Neural progenitor cell (in vitro differentiated cells): ENCODE measurements at regions not wholly inside any gene's neighbourhood (a gene's known extent, or its start where the extent isn't known, plus 50 kb on each side); places are given as distances from the start of the nearest gene placed in this dataset.
A peak's percentile ranks its signal among the peaks of the same experiment; 100 is the strongest.

Source experiments
- DNase-seq: peaks from one replicate; pipeline ENCODE4 v3.0.0-alpha.2; 2016; ENCODE audit warnings: low spot score
- H2AFZ ChIP-seq: fragments of 200-600 bp; sonication (generic); replicated peaks from 2 replicates; pipeline ENCODE4 v1.6.1; 2016; ENCODE audit warnings: antibody characterized with exemption
- H3F3A ChIP-seq: fragments of 200-600 bp; sonication (generic); 2 replicates; pipeline ENCODE4 v1.6.1; 2016; ENCODE audit warnings: antibody characterized with exemption, low read depth
- H3K27ac ChIP-seq: fragments of 200-600 bp; sonication (generic); 2 replicates; pipeline ENCODE4 v1.5.1; 2016; ENCODE audit warnings: mild to moderate bottlenecking
- H3K27me3 ChIP-seq: fragments of 200-600 bp; sonication (generic); 2 replicates; pipeline ENCODE4 v1.6.1; 2016; ENCODE audit warnings: mild to moderate bottlenecking, moderate library complexity
- H3K36me3 ChIP-seq: fragments of 200-600 bp; sonication (generic); 2 replicates; pipeline ENCODE4 v1.5.1; 2016
- H3K4me1 ChIP-seq: fragments of 200-600 bp; sonication (generic); 2 replicates; pipeline ENCODE4 v1.6.1; 2016; ENCODE audit warnings: mixed run types
- H3K4me2 ChIP-seq: fragments of 200-600 bp; sonication (generic); 2 replicates; pipeline ENCODE4 v1.6.1; 2016
- H3K4me3 ChIP-seq: fragments of 200-600 bp; sonication (generic); 2 replicates; pipeline ENCODE4 v1.5.1; 2016
- H3K79me2 ChIP-seq: fragments of 200-600 bp; sonication (generic); 2 replicates; pipeline ENCODE4 v1.6.1; 2016; ENCODE audit warnings: low read depth
- H3K9ac ChIP-seq: fragments of 200-600 bp; sonication (generic); 2 replicates; pipeline ENCODE4 v1.6.1; 2016
- H3K9me3 ChIP-seq: fragments of 200-600 bp; sonication (generic); 2 replicates; pipeline ENCODE4 v1.5.1; 2016; ENCODE audit warnings: low read depth
- H4K20me1 ChIP-seq: fragments of 200-600 bp; sonication (generic); 2 replicates; pipeline ENCODE4 v1.6.1; 2016; ENCODE audit warnings: low read depth
- H3K27ac Mint-ChIP-seq: 3 replicates; pipeline ENCODE4 v1.8.0; 2021; ENCODE audit warnings: mixed read lengths
- H3K27me3 Mint-ChIP-seq: 2 replicates; pipeline ENCODE4 v1.8.0; 2022; ENCODE audit warnings: low read depth, mild to moderate bottlenecking, inconsistent platforms, moderate library complexity, mixed read lengths; ENCODE audit not compliant: insufficient read depth
- H3K36me3 Mint-ChIP-seq: 3 replicates; pipeline ENCODE4 v1.8.0; 2021; ENCODE audit warnings: mixed read lengths
- H3K4me1 Mint-ChIP-seq: 3 replicates; pipeline ENCODE4 v1.8.0; 2021; ENCODE audit warnings: mixed read lengths
- H3K4me3 Mint-ChIP-seq: 3 replicates; pipeline ENCODE4 v1.8.0; 2021; ENCODE audit warnings: mild to moderate bottlenecking, moderate library complexity, mixed read lengths
- H3K9me3 Mint-ChIP-seq: 3 replicates; pipeline ENCODE4 v1.8.0; 2020; ENCODE audit warnings: mixed read lengths
- EZH2 ChIP-seq: fragments of 200-600 bp; sonication (generic); IDR thresholded peaks from 2 replicates; pipeline ENCODE4 v1.6.1; 2017; ENCODE audit warnings: antibody characterized with exemption, mild to moderate bottlenecking, moderate library complexity
- EZH2phosphoT487 ChIP-seq: fragments of 200-600 bp; sonication (generic); IDR thresholded peaks from 2 replicates; pipeline ENCODE4 v1.6.1; 2017; ENCODE audit warnings: antibody characterized with exemption
- TF ChIP-seq, protein P1 (sequence below): fragments of 200-600 bp; sonication (generic); IDR thresholded peaks from 2 replicates; pipeline ENCODE4 v1.5.1; 2017; ENCODE audit warnings: antibody characterized with exemption, mild to moderate bottlenecking

- TF ChIP-seq, protein P1, sequence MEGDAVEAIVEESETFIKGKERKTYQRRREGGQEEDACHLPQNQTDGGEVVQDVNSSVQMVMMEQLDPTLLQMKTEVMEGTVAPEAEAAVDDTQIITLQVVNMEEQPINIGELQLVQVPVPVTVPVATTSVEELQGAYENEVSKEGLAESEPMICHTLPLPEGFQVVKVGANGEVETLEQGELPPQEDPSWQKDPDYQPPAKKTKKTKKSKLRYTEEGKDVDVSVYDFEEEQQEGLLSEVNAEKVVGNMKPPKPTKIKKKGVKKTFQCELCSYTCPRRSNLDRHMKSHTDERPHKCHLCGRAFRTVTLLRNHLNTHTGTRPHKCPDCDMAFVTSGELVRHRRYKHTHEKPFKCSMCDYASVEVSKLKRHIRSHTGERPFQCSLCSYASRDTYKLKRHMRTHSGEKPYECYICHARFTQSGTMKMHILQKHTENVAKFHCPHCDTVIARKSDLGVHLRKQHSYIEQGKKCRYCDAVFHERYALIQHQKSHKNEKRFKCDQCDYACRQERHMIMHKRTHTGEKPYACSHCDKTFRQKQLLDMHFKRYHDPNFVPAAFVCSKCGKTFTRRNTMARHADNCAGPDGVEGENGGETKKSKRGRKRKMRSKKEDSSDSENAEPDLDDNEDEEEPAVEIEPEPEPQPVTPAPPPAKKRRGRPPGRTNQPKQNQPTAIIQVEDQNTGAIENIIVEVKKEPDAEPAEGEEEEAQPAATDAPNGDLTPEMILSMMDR = no peak
- no peak for TF ChIP-seq EZH2
- no peak for TF ChIP-seq EZH2phosphoT487
- Mint-ChIP-seq H3K4me3 (no peak overlapping the region), H3K36me3 (no peaks in the 10 kb centered on the region), H3K27me3 (peaks cover 4% of the 10 kb centered on the region), H3K9me3 (no peaks in the 10 kb centered on the region), H3K4me1 (peaks cover 17% of the 10 kb centered on the region), H3K27ac (no peak overlapping the region)
- Histone ChIP-seq H3K9me3 (no peaks in the 10 kb centered on the region), H3K9ac (no peak overlapping the region), H3F3A (no peaks in the 10 kb centered on the region), H3K27me3 (no peaks in the 10 kb centered on the region), H3K4me1 (peaks cover 13% of the 10 kb centered on the region), H3K36me3 (no peaks in the 10 kb centered on the region), H4K20me1 (no peaks in the 10 kb centered on the region), H3K4me3 (no peak overlapping the region), H3K79me2 (no peaks in the 10 kb centered on the region), H2AFZ (no peak overlapping the region), H3K4me2 (no peak overlapping the region), H3K27ac (no peak overlapping the region)
- DNase-seq = peak; percentile 22
Observed at GRCh38 chr2:177052471-177052870, 160.1 kb upstream of the HNRNPA3 start.

- no peak overlapping the region for H3K9ac ChIP-seq
- no peaks in the 10 kb centered on the region for H3F3A ChIP-seq
- no peaks in the 10 kb centered on the region for H3K27me3 ChIP-seq
- no peaks in the 10 kb centered on the region for H3K36me3 Mint-ChIP-seq
- H3K4me2 ChIP-seq = no peak overlapping the region
- H3K4me1 ChIP-seq = peaks cover 13% of the 10 kb centered on the region
- H3K27me3 Mint-ChIP-seq = peaks cover 4% of the 10 kb centered on the region
- no peak overlapping the region for H2AFZ ChIP-seq
- H3K36me3 ChIP-seq = no peaks in the 10 kb centered on the region
- TF ChIP-seq EZH2phosphoT487 = no peak
- TF ChIP-seq, protein P1 = no peak
- no peak for TF ChIP-seq EZH2
- no peak overlapping the region for H3K4me3 ChIP-seq
- no peaks in the 10 kb centered on the region for H4K20me1 ChIP-seq
- peaks cover 17% of the 10 kb centered on the region for H3K4me1 Mint-ChIP-seq
- no peaks in the 10 kb centered on the region for H3K9me3 Mint-ChIP-seq
- no peak overlapping the region for H3K4me3 Mint-ChIP-seq
- H3K27ac Mint-ChIP-seq = no peak overlapping the region
- no peak for DNase-seq
- H3K27ac ChIP-seq = no peak overlapping the region
- H3K9me3 ChIP-seq = no peaks in the 10 kb centered on the region
- no peaks in the 10 kb centered on the region for H3K79me2 ChIP-seq
Observed at GRCh38 chr2:177053038-177053437, 159.6 kb upstream of the HNRNPA3 start.

- TF ChIP-seq, protein P1 = no peak
- TF ChIP-seq EZH2 = no peak
- H3K9me3 Mint-ChIP-seq = no peaks in the 10 kb centered on the region
Observed at GRCh38 chr2:177053716-177054115, 158.9 kb upstream of the HNRNPA3 start.

GRCh38 chr2:177056481-177056929 is 156.1 kb upstream of the HNRNPA3 start:
- no peak for TF ChIP-seq EZH2
- TF ChIP-seq, protein P1 = peak; percentile 55
- H3K36me3 Mint-ChIP-seq = no peaks in the 10 kb centered on the region
- H3K4me3 ChIP-seq = no peak overlapping the region
- peaks cover 17% of the 10 kb centered on the region for H3K4me1 Mint-ChIP-seq
- no peaks in the 10 kb centered on the region for H3K9me3 ChIP-seq
- no peak overlapping the region for H3K4me2 ChIP-seq
- H3K27ac Mint-ChIP-seq = no peak overlapping the region
- peak; percentile 40 for DNase-seq
- peaks cover 13% of the 10 kb centered on the region for H3K4me1 ChIP-seq
- no peaks in the 10 kb centered on the region for H3K27me3 ChIP-seq
- H3F3A ChIP-seq = no peaks in the 10 kb centered on the region
- H3K27ac ChIP-seq = no peak overlapping the region
- H3K4me3 Mint-ChIP-seq = no peak overlapping the region
- no peaks in the 10 kb centered on the region for H3K36me3 ChIP-seq
- no peaks in the 10 kb centered on the region for H3K79me2 ChIP-seq
- no peaks in the 10 kb centered on the region for H4K20me1 ChIP-seq
- no peak overlapping the region for H3K9ac ChIP-seq
- H2AFZ ChIP-seq = peak overlapping the region; percentile 69
- H3K9me3 Mint-ChIP-seq = no peaks in the 10 kb centered on the region
- H3K27me3 Mint-ChIP-seq = no peaks in the 10 kb centered on the region

More at GRCh38 chr2:177053716-177054115, 158.9 kb upstream of the HNRNPA3 start:
- H3K4me3 ChIP-seq = no peak overlapping the region
- H3K27me3 Mint-ChIP-seq = peaks cover 4% of the 10 kb centered on the region
- peaks cover 17% of the 10 kb centered on the region for H3K4me1 Mint-ChIP-seq
- H3K9me3 ChIP-seq = no peaks in the 10 kb centered on the region
- no peak overlapping the region for H3K4me2 ChIP-seq
- H3K27ac Mint-ChIP-seq = no peak overlapping the region
- H3K36me3 ChIP-seq = no peaks in the 10 kb centered on the region
- H2AFZ ChIP-seq = no peak overlapping the region
- H4K20me1 ChIP-seq = no peaks in the 10 kb centered on the region
- H3K36me3 Mint-ChIP-seq = no peaks in the 10 kb centered on the region
- H3K4me3 Mint-ChIP-seq = no peak overlapping the region
- no peaks in the 10 kb centered on the region for H3F3A ChIP-seq
- DNase-seq = no peak
- no peaks in the 10 kb centered on the region for H3K27me3 ChIP-seq
- H3K4me1 ChIP-seq = peaks cover 13% of the 10 kb centered on the region
- no peak overlapping the region for H3K9ac ChIP-seq
- no peaks in the 10 kb centered on the region for H3K79me2 ChIP-seq
- no peak overlapping the region for H3K27ac ChIP-seq
